RCC 7860 (cell line): ENCODE measurements at regions not wholly inside any gene's neighbourhood (a gene's known extent, or its start where the extent isn't known, plus 50 kb on each side); places are given as distances from the start of the nearest gene placed in this dataset.

ENCODE experiments used
- DNase-seq: peaks from one replicate; pipeline ENCODE4 v3.0.0-alpha.2; 2015; ENCODE audit warnings: low spot score
- FAIRE-seq: peaks from 2 replicates; lab custom pipeline; 2012; peaks lifted over from hg19 to GRCh38; lab: Jason Lieb, UNC

- no peak for DNase-seq
- no peak for FAIRE-seq
Measured at GRCh38 chr1:219478811-219479210, 134.1 kb downstream of the ZC3H11B start.

- DNase-seq (no peak), FAIRE-seq (no peak)
Measured at GRCh38 chr1:219477861-219478260, 135.0 kb downstream of the ZC3H11B start.

DNA sequence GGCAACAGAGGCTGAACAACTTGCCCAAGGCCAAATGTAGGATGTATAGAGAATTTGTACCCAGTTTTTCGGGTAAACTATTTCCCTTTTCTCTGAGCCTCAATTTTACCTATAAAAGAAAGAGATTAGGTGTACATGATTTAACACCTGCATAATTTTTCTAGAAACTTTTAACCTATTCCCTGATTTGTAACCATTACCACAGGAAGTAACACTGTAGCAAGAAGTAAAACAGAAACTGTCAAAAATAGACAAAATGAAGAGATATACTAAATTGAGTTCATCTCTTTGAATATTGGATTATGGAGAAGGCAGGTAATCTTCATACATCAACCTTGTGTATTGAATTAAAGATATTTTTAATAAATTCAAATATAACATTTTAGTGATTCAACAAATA is 136.2 kb downstream of the ZC3H11B start:
- no peak for FAIRE-seq

DNA sequence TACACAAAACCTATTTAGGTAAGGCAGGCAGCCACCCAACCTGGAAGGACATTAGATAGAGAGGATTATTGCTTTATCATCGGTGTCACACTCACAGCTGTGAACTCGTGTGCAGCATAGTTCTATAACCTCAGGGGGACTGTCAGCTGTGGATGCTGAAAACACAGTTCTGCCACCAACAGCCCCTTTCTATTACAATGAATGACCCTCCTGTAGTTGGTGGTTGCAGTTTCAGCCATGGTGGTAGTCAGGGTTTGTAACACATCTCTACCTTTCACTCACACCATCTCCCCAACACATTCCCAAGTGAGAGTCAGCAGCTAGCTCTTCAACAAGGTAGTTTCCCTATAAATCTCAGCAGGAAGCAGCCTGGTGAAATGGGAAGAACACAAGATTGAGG is 136.8 kb downstream of the ZC3H11B start:
- no peak for DNase-seq
- FAIRE-seq, result no peak

More for the DNA sequence above, 136.2 kb downstream of the ZC3H11B start:
- DNase-seq, result no peak

DNA sequence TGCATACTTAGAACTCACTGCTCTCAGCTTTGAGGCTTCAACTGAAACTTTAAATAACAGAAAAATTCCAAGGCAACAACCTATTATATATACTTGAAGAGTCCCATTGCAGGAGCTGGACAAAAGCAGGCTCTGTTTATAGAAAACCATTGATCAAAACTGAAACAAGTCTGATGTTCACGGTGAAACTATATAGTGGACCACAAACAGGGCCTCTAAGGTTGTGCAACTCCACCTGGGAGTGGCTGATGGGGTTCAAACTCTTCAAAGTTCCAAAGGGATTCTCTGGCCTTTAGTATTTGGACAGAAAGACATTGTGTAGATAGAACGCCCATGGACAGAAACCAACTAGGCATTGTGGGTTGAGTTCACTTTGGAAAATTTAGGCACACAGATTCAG is 140.3 kb downstream of the ZC3H11B start:
- DNase-seq (no peak), FAIRE-seq (no peak)

- DNase-seq (no peak), FAIRE-seq (no peak)
Measured at GRCh38 chr1:219467524-219467923, 145.4 kb downstream of the ZC3H11B start.

GRCh38 chr1:219466766-219467165 is 146.1 kb downstream of the ZC3H11B start:
- no peak for FAIRE-seq
- no peak for DNase-seq

DNA sequence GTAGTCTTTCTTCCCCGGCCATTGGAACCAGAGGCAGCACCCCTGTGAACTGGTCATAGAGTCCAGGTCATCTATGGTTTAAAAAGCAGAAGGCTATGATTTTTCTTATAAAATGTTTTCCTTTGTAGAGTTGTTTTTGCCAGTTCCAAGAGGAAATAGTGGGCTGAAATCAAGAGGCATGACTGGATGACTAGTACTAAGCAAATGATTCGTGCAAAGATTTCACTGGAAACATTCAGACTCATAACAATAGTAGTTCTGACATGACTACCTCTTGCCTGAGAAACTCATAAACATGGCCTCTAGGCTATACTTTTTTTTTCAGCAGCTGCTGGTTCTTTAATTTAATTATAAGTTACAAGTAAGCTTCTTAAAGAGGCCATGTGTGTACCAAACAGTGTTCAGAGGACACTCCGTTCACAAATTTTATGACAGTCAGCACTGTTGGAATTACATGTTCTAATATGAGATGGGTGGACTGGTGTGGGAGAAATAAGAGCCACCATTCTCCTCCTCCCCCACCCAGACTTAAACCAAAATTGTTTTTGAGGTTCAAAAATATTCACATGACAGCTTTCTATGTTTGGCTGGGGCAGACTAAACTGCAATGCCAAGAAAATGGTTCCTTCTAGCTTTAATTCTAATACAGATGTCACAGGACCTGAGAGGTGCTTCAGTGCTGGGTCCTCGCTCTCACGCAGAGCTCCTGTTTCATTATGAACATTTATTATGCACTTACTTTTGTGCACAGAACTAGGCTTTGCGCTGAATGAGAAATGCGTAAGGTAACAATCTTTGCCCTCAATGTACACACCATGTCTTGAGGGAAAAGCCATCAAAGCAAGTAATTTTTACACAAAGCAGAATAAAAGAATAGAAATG is 147.5 kb downstream of the ZC3H11B start:
- FAIRE-seq, result no peak
- no peak for DNase-seq

- DNase-seq (no peak), FAIRE-seq (no peak)
Measured at GRCh38 chr1:219463636-219464035, 149.3 kb downstream of the ZC3H11B start.

- FAIRE-seq, result no peak
- no peak for DNase-seq
Measured at GRCh38 chr1:219461981-219462400, 150.9 kb downstream of the ZC3H11B start.

GRCh38 chr1:219460896-219461815 is 151.7 kb downstream of the ZC3H11B start:
- no peak for DNase-seq
- no peak for FAIRE-seq

DNA sequence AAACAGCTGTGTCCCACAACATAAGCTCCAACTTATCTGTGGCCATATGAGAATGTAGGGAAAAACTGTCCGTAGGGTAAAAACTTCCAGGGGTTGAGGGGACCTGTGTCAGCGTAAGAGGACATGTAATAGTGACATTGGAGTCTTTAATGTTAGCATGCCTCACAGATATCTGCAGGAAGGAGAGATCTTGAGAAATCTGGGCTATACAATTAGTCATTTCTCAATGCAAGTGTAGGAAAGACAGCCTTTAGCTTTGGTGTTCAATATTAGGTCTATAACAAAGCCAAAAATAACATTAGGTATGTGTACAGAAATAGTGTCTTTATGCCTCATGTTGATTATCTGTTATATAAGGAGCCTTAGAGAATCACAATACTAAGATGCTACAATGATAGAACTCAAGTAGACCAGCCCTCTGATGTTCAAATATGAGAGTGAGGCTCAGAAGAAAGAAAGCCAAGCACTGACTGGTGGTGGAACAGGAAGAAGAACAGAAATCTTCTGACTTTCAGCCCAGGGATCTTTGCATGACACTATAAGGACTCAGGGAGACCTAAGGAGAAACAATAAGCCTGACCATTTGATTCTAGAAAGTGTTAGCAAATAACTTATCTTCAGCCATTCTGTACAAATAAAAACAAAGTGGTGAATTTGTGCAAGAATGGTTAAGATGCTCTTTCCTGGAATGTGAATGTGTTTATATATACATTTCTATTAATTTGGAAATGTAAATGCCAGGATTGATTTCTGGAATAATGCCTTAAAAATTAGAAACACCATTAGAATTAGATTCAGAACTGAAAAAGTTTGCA is 152.6 kb downstream of the ZC3H11B start:
- FAIRE-seq (no peak), DNase-seq (no peak)

- DNase-seq (no peak), FAIRE-seq (no peak)
Measured at GRCh38 chr1:219459351-219460080, 153.4 kb downstream of the ZC3H11B start.

- DNase-seq, result peak; percentile 37
- peak; percentile 7 for FAIRE-seq
Measured at GRCh38 chr1:219446288-219446687, 166.6 kb downstream of the ZC3H11B start.

DNA sequence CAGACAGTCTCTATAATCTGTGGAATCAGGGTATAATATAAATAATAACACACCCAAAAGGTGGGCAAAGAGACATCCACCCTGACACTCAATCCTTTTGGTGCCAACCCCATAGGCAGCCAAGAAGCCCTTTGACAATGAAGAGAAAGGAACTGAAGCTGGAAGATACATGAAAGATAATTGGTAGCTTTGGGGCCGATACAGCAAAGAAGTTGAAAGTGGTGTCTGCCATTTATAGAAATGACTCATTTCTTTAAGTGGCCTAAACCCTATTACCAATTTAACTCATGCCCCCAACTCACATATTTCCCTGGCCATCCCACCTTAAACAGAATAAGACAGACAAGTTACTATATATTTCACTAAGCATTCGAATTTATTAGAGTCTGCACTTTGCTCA is 167.0 kb downstream of the ZC3H11B start:
- FAIRE-seq (no peak), DNase-seq (no peak)

DNA sequence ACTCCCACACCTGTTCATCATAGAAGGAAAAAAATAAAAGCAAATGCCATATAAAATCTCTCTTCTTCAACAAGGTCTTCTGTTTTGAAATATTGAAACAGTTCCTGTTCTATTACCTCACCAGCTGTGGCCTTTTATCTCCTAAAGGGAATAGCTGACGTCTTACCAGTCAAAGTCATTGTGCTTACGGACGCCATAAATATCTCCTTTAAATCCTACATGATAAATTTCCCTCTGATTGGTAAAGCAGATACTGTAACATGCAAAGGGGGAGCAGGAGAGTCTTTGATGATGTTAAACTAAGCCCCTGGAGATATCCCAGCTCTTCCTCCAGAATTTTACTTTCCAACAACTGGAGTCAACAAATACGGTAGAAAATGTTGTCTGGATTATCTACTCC is 168.4 kb downstream of the ZC3H11B start:
- DNase-seq (no peak), FAIRE-seq (no peak)

DNA sequence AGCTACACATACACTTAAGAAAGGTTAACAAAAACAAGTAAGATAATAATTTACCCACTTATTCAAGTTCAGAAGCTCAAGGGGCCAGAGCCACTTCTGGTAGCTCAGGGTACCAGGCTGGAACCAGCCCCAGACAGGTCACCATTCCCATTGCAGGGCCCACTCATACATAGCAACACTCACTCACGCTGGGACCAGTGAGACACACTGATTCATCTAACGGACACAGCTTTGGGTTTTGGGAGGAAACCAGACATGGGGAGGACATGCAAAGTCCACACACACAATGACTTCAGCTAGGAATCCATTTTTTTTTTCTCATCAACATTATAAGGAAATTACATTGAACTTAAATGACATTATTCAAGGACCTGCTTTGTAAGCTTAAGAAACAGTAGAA is 169.1 kb downstream of the ZC3H11B start:
- FAIRE-seq, result peak; percentile 76
- peak; percentile 78 for DNase-seq

GRCh38 chr1:219442611-219443061 is 170.3 kb downstream of the ZC3H11B start:
- DNase-seq (peak; percentile 90), FAIRE-seq (peak; percentile 94)

- FAIRE-seq (peak; percentile 55), DNase-seq (peak; percentile 9)
Measured at GRCh38 chr1:219441884-219442283, 171.0 kb downstream of the ZC3H11B start.

- no peak for DNase-seq
- no peak for FAIRE-seq
Measured at GRCh38 chr1:219439376-219439775, 173.5 kb downstream of the ZC3H11B start.
